B cell (primary cell): ENCODE measurements at regions not wholly inside any gene's neighbourhood (a gene's known extent, or its start where the extent isn't known, plus 50 kb on each side); places are given as distances from the start of the nearest gene placed in this dataset.

ENCODE experiments used
- ATAC-seq: fragments of 200-7000 bp; cut with Tn5 transposase; one replicate; pipeline ENCODE4 v1.10.0; 2021; ENCODE audit warnings: low read depth, mild to moderate bottlenecking, moderate number of reproducible peaks, moderate library complexity
- CTCF ChIA-PET: fragments of 350-600 bp; sonication (Branson Sonifier 250); formaldehyde crosslinking; loops from one replicate; lab custom pipeline; 2021; ENCODE audit warnings: antibody characterized with exemption, inconsistent platforms; lab: Charles Lee
- POLR2A ChIA-PET: fragments of 350-600 bp; sonication (Branson Sonifier 250); formaldehyde crosslinking; loops from one replicate; lab custom pipeline; 2021; ENCODE audit warnings: antibody characterized with exemption; lab: Charles Lee
- DNase-seq: peaks from one replicate; pipeline ENCODE4 v3.0.0; 2013
- H2AFZ ChIP-seq: 2 replicates; pipeline ENCODE4 v1.6.1; 2012; ENCODE audit warnings: mild to moderate bottlenecking, low read depth, low read length; ENCODE audit not compliant: insufficient read depth, poor library complexity, severe bottlenecking
- H3K27ac ChIP-seq, 2 donors: 1 replicate in 1 of 2; 2 replicates in 1 of 2; pipeline ENCODE4 v1.5.1; 2012 to 2013; ENCODE audit warnings: low read length in 2 of 2, mild to moderate bottlenecking in 2 of 2, moderate library complexity in 1 of 2
- H3K27me3 ChIP-seq, 4 experiments: fragments of 200-600 bp in 1 of 4; sonication (generic) in 1 of 4; replicated peaks in 1 of 4; 1 replicate in 2 of 4; 2 replicates in 2 of 4; pipeline versions ENCODE4 v1.6.1 to v1.7.0; 2013 to 2016; ENCODE audit warnings: low read length in 3 of 4, mild to moderate bottlenecking in 2 of 4, mixed read lengths in 1 of 4, moderate library complexity in 1 of 4; ENCODE audit not compliant: insufficient read depth in 4 of 4, control insufficient read depth in 3 of 4; ENCODE audit errors: control extremely low read depth in 1 of 4
- H3K36me3 ChIP-seq, 2 experiments: replicated peaks in 1 of 2; 1 replicate in 1 of 2; 2 replicates in 1 of 2; pipeline versions ENCODE4 v1.6.1 to v1.7.1; 2013; ENCODE audit warnings: low read length in 1 of 2; ENCODE audit not compliant: insufficient read depth in 2 of 2, control insufficient read depth in 1 of 2; ENCODE audit errors: control extremely low read depth in 1 of 2, extremely low read depth in 1 of 2
- H3K4me1 ChIP-seq, 2 donors: fragments of 200-600 bp in 1 of 2; sonication (generic) in 1 of 2; 1 replicate in 1 of 2; 2 replicates in 1 of 2; pipeline versions ENCODE4 v1.5.1 to v1.6.1; 2013 to 2017; ENCODE audit warnings: low read length in 2 of 2; ENCODE audit not compliant: control insufficient read depth in 2 of 2, insufficient read depth in 2 of 2
- H3K4me2 ChIP-seq: replicated peaks from 2 replicates; pipeline ENCODE3; 2012; ENCODE audit warnings: mild to moderate bottlenecking, low read depth, low read length; ENCODE audit not compliant: poor library complexity, severe bottlenecking
- H3K4me3 ChIP-seq, 5 experiments: fragments of 200-600 bp in 1 of 5; sonication (generic) in 1 of 5; 1 replicate in 3 of 5; 2 replicates in 2 of 5; pipeline versions ENCODE4 v1.5.1 to v1.7.0; 2011 to 2016; ENCODE audit warnings: low read length in 4 of 5, mild to moderate bottlenecking in 4 of 5, low read depth in 2 of 5, control low read depth in 1 of 5, moderate library complexity in 1 of 5; ENCODE audit not compliant: insufficient read depth in 1 of 5; ENCODE audit errors: control extremely low read depth in 1 of 5, extremely low read depth in 1 of 5
- H3K79me2 ChIP-seq: fragments of 200-600 bp; sonication (generic); one replicate; pipeline ENCODE4 v1.6.0; 2016; ENCODE audit warnings: low read length; ENCODE audit not compliant: control insufficient read depth, insufficient read depth
- H3K9ac ChIP-seq: fragments of 200-600 bp; sonication (generic); 2 replicates; pipeline ENCODE4 v1.6.1; 2017; ENCODE audit warnings: mild to moderate bottlenecking, low read length, moderate library complexity
- H3K9me3 ChIP-seq, 3 donors: one replicate each; pipeline versions ENCODE4 v1.6.1 to v1.7.1; 2013; ENCODE audit warnings: low read length in 2 of 3; ENCODE audit not compliant: control insufficient read depth in 2 of 3, insufficient read depth in 1 of 3; ENCODE audit errors: control extremely low read depth in 1 of 3
- H4K20me1 ChIP-seq: 2 replicates; pipeline ENCODE4 v1.6.0; 2012; ENCODE audit warnings: mild to moderate bottlenecking, low read length; ENCODE audit not compliant: insufficient read depth, control insufficient read depth, poor library complexity, severe bottlenecking
- H3K27ac Mint-ChIP-seq: one replicate; pipeline ENCODE4 v1.8.0; 2021; ENCODE audit warnings: mixed read lengths
- H3K27me3 Mint-ChIP-seq: one replicate; pipeline ENCODE4 v1.8.0; 2021; ENCODE audit warnings: mixed read lengths
- H3K4me1 Mint-ChIP-seq: one replicate; pipeline ENCODE4 v1.8.0; 2021; ENCODE audit warnings: mixed read lengths
- H3K4me3 Mint-ChIP-seq: one replicate; pipeline ENCODE4 v1.8.0; 2021; ENCODE audit warnings: mixed read lengths
- H3K9me3 Mint-ChIP-seq: one replicate; pipeline ENCODE4 v1.8.0; 2022; ENCODE audit warnings: mixed read lengths; ENCODE audit not compliant: insufficient read depth
- CTCF ChIP-seq: fragments of 200-600 bp; IDR thresholded peaks from one replicate; pipeline ENCODE4 v1.8.0; 2022; ENCODE audit warnings: antibody characterized with exemption, mild to moderate bottlenecking
- EZH2 ChIP-seq: IDR thresholded peaks from 2 replicates; pipeline ENCODE4 v1.6.1; 2012; ENCODE audit warnings: borderline replicate concordance, low read depth, mild to moderate bottlenecking, moderate library complexity, low read length; ENCODE audit not compliant: insufficient read depth, poor library complexity, severe bottlenecking
- WGBS: methylation state at CpG from one replicate; pipeline ENCODE4 v1.1.5; 2013; ENCODE audit warnings: missing lambda C conversion rate; ENCODE audit not compliant: insufficient coverage; 5-methylcytosine and 5-hydroxymethylcytosine counted together
- intact Hi-C: fragments of 100-400 bp; cut with micrococcal nuclease; formaldehyde crosslinking; loops from one replicate; pipeline ENCODE4 v1.10.0; 2022

GRCh38 chr3:69607466-69608305 lies 131.6 kb upstream of the MITF start:
- TF ChIP-seq EZH2 = no peak
- Histone ChIP-seq H3K27ac (no peak overlapping the region), H3K27me3 (no peaks in the 10 kb centered on the region), H3K79me2 (no peaks in the 10 kb centered on the region), H2AFZ (no peak overlapping the region), H3K4me2 (no peak overlapping the region), H3K9me3 (no peaks in the 10 kb centered on the region), H3K36me3 (no peaks in the 10 kb centered on the region), H3K4me1 (no peaks in the 10 kb centered on the region), H3K9ac (no peak overlapping the region), H3K4me3 (no peak overlapping the region), H4K20me1 (no peaks in the 10 kb centered on the region)
- POLR2A ChIA-PET = no interaction called here
- WGBS = 67% methylated on average over 2 of the region's 4 CpGs
- DNase-seq = no peak
- no peaks in the 10 kb centered on the region for H3K4me1 Mint-ChIP-seq
- H3K27ac Mint-ChIP-seq = no peak overlapping the region
- H3K27me3 Mint-ChIP-seq = no peaks in the 10 kb centered on the region
- no peak overlapping the region for H3K4me3 Mint-ChIP-seq
- CTCF ChIA-PET = no interaction called here
- intact Hi-C loops = no loop called here
- ATAC-seq = no peak
- H3K9me3 Mint-ChIP-seq = no peaks in the 10 kb centered on the region

- WGBS = no CpG with 5 or more reads among the region's 4 CpGs
- no peak overlapping the region for H2AFZ ChIP-seq
- H4K20me1 ChIP-seq = no peaks in the 10 kb centered on the region
- Mint-ChIP-seq H3K4me1 (no peaks in the 10 kb centered on the region), H3K4me3 (no peak overlapping the region), H3K9me3 (no peaks in the 10 kb centered on the region), H3K27me3 (no peaks in the 10 kb centered on the region), H3K27ac (no peak overlapping the region)
- DNase-seq (no peak), ATAC-seq (no peak)
- no peaks in the 10 kb centered on the region for H3K9me3 ChIP-seq
- no peak overlapping the region for H3K27ac ChIP-seq
- no peak overlapping the region for H3K4me3 ChIP-seq
- intact Hi-C loops = no loop called here
- no peaks in the 10 kb centered on the region for H3K27me3 ChIP-seq
- H3K79me2 ChIP-seq = no peaks in the 10 kb centered on the region
- H3K4me2 ChIP-seq = no peak overlapping the region
- TF ChIP-seq EZH2 (no peak), CTCF (no peak)
- POLR2A ChIA-PET = no interaction called here
- no peaks in the 10 kb centered on the region for H3K4me1 ChIP-seq
- no peaks in the 10 kb centered on the region for H3K36me3 ChIP-seq
- CTCF ChIA-PET = no interaction called here
- no peak overlapping the region for H3K9ac ChIP-seq
These were observed 133.4 kb upstream of the MITF start for GRCh38 chr3:69605867-69606266.
